ENCODE measurements at regions not wholly inside any gene's neighbourhood (a gene's known extent, or its start where the extent isn't known, plus 50 kb on each side); places are given as distances from the start of the nearest gene placed in this dataset.
"Not testable (repeated sequence)": the region's sequence is repeated elsewhere in the genome, so short reads cannot be mapped to it uniquely, and the experiment has no call there.

DNA sequence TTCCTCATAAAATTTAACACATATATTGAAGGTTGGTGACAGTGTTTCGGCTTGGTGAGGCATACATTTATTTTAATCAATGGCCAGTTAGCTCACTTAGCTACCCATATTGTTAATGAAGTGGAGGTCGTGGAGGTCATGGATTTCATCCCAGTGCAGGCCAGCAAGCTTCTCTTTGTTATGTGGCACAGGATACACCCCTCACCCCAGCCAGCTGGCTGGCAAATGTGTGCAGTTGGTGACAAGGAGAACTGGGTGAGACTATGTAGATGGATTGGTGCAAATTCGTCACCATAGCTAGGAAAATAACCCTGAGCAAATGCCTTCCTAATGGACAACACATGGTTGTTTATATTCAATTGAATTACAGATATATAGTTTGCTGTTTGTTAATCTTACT is 50.5 kb upstream of the FOXP2 start:
- DNase-seq (ENCODE audit: low read depth in 1 of 2, low spot score in 1 of 2), result no peak

DNA sequence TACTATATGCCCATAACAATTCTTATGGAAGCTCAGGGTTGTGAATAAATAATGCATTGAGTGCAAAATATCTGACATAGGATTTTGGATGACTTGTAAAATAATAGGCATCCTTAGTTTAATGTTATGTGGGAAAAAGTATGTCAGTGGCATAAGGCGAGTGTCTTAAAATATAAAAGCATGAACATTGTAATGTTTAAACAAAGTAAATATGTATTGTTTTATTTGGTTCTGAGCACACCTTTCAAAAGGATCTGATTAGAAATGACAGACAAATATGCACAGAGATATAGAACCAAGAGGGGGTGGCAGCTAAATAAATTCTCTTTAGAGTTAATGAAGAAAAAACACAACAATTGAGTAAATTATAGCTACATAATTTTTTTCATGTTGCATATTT is 51.3 kb upstream of the FOXP2 start:
- DNase-seq (ENCODE audit: low read depth in 1 of 2, low spot score in 1 of 2), result no peak

DNA sequence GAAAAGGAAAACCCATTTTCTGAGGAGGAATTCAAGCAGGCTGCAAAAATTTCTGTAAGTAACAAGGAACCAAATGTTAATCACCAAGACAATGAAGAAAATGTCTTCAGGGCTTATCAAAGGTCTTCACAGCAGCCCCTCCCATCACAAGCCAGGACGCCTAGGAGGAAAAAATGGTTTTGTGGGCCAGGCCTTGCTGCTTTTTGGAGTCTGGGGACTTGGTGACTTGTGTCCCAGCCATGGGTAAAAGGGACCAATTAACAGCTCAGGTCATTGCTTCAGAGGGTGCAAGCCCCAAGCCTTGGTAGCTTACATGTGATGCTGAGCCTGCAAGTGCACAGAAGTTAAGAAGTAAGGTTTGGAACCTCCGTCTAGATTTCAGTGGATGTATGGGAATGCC is 55.7 kb upstream of the FOXP2 start:
- DNase-seq (ENCODE audit: low read depth in 1 of 2, low spot score in 1 of 2), result no peak

DNA sequence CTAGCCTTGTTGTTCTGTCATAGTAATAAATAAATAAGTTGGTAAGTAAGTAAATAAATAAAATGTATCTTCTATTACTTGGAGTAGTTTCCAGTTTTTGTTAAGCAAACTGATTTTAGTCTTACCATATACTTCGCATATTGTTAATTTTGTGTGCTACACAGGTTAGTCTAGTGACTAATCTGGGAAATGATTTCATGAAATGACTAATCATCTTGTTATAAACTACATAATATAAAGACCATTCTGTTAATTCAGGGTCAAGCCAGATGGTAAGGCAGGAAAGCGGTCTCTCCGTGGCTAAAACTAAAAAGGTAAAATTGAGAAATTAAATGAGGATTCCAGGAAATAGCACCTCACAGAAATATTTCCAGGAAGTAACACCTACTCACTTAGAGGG is 58.5 kb upstream of the FOXP2 start:
- no peak for DNase-seq (ENCODE audit: low read depth in 1 of 2, low spot score in 1 of 2)

DNA sequence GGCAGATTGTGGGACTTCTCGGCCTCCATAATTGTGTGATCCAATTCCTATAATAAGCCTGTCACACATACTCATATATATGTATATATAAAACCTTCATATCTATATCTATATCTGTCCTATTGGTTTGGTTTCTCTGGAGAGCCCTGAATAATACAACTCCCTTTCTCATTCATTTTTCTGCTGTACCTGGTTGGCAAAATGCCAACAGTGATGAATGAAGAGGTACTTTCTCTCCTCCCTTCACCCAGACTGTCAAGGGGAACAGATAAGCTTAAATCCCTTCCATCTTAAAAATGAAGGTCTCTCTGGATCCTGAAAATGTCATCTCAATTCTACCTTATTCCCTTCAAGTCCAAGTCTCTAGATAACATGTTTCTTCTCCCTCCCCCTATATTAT is 60.3 kb upstream of the FOXP2 start:
- DNase-seq (ENCODE audit: low read depth in 1 of 2, low spot score in 1 of 2), result no peak

DNA sequence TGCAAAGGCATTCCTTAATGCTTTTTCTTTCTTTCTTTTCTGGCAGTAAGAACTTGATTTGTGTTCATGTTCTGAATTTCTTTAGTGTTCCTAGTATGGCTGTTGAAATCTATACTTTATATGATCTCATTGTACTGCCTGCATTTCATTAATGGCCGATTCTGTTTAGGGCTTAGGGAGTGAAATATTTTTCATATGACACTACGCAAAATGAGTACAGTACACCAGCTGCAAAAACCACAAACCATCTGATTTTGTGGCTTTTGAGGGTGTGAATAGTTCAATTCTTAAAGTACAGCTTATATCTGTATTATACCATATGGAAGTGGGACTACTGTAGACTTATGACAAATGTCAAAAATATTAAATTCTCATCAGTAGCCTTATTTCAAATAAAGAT is 69.1 kb upstream of the FOXP2 start:
- no peak for DNase-seq (ENCODE audit: low read depth in 1 of 2, low spot score in 1 of 2)

DNA sequence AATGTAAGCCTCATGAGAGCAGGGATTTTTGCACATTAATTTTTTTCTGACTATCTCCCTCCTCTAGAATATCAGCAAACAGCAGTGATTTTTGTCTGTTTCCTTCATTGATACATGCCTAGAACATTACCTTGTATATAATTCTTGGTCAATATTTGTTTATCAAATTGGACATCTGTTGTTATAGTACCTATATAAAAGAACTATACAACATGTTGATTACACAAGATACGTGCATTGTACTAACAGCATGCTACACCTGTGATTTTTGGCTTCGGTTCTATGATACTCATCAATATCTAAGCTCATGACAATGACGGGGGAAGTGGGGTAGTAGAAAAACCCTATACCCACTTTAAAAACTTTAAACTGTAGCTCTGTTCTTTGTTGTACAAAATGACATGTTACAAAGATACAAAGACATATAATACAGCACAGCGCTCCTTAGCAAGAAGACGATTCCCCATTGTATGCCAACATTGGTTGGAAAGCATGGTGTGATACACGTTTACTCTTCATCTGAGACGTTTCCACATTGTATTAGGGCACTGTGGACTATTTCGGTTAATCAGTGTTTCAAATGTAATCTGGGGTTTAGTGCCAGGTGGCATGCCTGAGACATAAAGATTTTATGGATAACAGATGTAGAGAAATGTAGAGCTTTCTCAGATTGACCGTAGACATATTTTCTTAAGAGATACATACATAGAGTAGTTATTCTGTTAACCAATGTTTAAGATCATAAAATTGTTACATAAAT is 70.5 kb upstream of the FOXP2 start:
- no peak for DNase-seq (ENCODE audit: low read depth in 1 of 2, low spot score in 1 of 2)

DNA sequence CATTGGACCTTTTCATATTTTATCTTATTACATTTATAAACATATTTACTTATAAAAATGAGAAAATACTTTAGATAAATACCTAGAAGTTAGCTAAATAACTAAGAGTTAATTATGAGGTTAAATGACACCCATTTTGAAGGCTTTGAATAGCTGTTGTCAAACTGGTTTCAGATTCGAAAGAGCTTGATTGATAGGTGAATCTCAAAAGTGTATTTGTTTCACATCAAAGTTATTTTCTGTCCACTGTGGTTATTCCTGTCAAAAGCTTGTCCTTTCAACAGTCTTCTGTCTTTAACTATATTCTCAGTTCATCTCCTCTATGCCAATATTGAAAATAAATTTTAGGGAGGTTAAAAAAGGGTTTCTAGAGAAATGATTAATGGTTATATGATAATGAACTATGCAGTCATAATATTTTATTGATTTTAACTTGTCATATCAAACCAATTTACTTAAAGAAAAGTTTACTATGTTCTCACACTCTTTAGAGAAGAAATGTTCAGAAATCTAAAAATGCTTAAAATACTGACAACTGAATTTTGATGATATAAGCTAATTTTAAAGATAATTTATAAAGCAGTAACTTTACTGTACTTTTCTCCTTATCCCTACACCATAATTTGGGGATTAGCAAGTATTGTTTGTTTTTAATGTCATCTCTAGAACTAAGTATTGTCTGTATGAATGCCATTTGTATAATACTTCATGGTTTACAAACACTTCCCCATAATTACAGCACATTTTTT is 72.0 kb upstream of the FOXP2 start:
- no peak for DNase-seq (ENCODE audit: low read depth in 1 of 2, low spot score in 1 of 2)

DNA sequence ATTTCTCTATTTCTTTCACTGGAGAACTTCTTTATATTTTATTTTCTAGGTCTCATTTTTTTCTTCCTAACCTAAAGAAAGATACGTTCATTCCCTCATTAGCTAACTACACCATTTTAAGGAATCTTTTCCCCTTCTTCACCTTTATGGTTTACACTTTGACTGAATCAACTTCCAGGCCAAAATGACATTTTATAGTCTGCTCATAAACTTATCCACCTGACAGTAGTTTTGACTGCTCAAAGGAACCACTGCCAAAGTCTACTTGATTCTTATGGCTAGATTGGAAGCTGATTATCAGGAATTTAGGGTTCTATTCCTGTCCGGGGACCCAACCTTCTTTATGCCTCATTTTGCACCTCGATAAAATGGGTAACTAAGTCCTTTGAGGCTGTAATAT is 73.0 kb upstream of the FOXP2 start:
- DNase-seq (ENCODE audit: low read depth in 1 of 2, low spot score in 1 of 2), result no peak

DNA sequence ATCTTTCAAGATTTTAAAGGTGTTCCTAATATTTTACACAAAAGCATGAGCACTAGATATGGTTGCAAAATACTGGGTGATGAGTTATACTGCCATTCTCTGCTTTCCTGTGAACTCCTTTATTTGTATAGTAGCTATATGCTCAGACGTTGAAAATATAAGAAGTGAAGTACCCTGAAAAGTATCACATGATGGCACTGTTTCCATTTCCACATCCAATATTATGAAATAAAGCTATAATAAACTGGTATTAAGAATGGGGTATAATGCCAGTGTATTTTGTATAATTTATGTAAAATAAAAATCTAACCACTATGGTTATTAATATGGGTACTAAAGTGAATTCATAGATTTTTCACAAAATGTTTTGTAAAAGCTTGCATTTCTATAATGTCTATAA is 79.6 kb upstream of the FOXP2 start:
- DNase-seq (ENCODE audit: low read depth in 1 of 2, low spot score in 1 of 2), result no peak

DNA sequence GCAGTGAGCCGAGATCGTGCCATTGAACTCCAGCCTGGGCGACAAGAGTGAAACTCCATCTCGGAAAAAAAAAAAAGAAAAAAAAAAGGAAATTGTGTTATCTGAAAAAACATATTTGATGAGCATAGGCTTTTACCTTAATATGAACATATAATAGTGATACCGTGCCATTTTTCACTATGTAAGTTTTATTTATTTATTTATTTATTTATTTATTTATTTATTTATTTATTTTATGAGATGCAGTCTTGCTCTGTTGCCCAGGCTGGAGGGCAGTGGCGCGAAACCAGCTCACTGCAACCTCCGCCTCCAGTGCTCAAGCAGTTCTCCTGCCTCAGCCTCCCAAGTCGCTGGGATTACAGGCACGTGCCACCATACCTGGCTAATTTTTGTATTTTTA is 85.2 kb upstream of the FOXP2 start:
- not testable (repeated sequence) for DNase-seq (ENCODE audit: low read depth in 1 of 2, low spot score in 1 of 2)

DNA sequence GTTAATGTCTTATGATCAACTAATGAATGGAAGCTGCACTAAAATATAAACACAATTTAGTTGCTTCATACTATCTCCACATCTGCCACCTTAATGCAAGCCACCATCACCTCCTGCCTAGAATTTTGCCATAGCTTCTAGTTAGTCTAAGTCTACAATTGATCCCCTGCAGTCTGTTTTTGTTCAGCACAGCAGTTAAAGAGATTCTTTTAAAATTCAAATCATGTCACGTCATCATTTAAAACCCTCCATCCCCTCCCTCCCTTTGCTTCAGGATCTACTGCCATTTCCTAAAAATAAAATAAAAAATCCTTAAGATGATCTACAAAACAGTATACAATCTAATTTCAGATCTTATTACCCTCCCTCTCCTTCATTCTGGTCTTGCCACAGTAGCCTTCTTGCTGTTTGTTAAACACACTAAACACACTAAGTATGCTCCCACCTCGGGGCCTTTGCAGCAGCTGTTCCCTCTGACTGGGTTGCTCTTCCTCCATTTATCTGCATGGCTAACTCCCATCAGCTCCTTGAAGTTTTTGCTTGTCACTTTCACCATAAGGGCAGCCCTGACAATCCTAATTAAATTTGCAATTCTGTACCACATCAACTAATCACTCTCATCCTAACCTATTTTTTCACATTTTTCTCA is 97.0 kb upstream of the FOXP2 start:
- no peak for DNase-seq (ENCODE audit: low read depth in 1 of 2, low spot score in 1 of 2)

DNA sequence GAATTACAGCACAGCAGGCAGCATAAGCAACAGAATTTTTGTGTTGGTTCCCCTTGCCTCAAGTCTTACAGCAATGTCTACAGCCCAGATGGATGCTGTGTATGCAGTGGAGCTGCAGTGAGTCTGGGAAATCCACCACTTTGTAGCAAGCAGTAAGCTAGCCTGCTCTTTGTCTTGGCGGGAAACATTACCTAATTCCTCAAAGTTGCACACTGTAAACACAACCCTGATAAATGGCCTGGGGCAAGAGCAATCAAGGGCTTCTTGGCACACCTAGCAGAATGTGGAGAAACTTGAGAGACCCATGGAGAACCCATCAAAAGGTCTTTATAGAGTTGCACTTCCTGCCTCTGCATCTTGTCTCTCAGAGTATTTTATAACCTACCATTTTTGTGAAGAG is 102.0 kb upstream of the FOXP2 start:
- DNase-seq (ENCODE audit: low read depth in 1 of 2, low spot score in 1 of 2), result no peak

DNA sequence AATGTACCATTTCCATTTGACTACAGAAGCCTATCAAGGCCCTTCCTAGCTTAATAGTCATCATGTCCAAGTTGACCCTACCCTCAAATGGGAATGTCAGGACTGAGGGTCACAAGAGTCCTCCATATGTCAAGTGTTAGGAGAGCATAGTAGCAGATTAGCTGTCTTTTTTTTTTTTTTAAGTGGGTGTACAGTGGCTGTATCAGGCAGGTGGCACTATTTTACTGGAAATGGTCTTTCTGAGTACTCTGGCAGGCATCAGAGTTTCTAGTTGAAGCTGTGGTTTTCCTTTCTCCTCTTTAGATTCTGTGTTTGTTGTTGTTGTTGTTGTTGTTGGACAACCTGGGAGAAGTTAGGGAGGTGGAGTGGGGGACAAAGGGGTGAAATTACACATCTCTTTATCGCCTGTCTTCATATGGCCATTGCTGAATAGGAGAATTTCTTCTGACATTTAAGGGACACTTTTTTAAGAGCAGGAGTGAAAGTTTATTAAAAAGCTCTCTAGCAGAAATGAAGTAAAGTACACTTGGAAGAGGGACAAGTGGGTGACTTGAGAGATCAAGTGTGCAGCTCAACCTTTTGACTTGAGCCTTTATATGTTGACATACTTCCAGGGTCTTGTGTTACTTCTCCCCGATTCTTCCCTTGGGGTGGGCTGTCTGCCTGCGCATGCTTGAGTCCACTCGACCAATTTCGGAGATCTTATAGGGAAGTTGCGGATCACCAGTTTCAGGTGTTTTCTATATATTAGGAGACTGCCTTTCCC is 104.1 kb upstream of the FOXP2 start:
- DNase-seq (ENCODE audit: low read depth in 1 of 2, low spot score in 1 of 2), result no peak

DNA sequence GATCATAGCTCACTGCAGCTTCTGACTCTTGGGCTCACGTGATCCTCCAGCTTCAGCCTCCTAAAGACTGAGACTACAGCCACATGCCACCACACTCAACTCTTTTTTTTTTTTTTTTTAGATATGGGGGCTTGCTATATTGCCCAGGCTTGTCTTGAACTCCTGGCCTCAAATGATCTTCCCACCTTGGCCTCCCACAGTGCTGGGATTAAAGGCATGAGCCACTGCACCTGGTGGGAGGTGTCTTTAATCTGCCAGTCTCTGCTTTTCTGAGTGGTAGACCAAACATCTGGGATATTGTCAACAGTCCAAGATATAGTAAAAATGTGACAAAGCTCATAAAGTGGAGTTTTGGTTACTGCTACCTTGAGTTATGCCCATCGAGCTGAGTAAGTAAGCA is 104.9 kb upstream of the FOXP2 start:
- no peak for DNase-seq (ENCODE audit: low read depth in 1 of 2, low spot score in 1 of 2)

DNA sequence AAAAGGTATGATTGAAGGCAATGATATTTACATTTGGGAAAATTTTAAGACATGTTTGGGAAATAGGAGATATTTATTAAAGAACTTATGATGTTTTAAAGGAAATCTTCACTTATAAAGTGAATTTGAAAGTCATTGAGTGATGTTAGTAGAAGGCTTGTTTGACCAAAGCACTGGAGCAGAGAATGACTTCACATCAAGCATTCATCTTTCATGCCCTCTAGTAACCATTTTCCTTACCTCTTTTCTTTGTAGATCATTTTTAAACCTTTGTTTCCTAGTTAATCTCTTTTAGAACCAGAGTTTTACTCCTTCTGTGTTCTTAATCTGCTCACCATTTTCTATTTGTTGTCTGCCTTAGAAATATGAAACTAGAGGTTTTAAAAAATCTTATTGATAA is 111.3 kb upstream of the FOXP2 start:
- no peak for DNase-seq (ENCODE audit: low read depth in 1 of 2, low spot score in 1 of 2)

DNA sequence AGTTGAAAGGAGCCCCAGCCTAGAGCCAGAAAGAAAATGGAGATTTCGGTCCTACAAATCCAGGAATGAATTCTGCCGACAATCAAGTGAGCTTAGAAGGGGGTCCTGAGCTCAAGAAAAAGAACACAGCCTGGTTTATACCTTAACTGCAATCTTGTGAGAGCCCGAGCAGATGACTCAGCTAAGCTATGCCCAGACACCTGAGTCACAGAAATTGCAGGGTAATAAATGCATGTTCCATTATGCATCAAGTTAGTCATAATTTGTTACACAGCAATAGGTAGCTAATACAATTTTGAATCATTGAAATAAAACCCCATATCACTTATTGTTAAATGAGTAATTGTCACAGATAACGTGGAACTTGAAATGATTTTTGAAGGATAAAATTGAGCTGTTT is 111.8 kb upstream of the FOXP2 start:
- no peak for DNase-seq (ENCODE audit: low read depth in 1 of 2, low spot score in 1 of 2)

DNA sequence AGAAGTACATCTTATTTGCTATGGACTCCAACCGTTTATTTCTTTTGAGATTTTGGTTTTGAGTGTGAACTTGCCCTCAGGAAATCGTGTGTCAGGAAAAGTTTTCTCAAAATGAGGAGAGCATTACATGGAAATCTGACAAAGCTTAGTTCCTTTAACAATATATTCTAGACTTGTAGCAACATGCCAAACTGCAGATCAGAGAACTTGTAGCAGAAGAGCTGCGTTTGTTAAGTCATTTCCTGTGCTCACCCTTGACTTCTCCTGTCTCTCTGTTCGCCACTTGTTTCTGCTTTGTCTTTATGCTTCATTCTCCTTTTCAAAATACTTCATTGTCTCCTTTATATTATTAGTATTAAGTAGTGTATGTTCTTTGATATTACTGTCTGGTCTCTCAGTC is 116.6 kb upstream of the FOXP2 start:
- no peak for DNase-seq (ENCODE audit: low read depth in 1 of 2, low spot score in 1 of 2)

DNA sequence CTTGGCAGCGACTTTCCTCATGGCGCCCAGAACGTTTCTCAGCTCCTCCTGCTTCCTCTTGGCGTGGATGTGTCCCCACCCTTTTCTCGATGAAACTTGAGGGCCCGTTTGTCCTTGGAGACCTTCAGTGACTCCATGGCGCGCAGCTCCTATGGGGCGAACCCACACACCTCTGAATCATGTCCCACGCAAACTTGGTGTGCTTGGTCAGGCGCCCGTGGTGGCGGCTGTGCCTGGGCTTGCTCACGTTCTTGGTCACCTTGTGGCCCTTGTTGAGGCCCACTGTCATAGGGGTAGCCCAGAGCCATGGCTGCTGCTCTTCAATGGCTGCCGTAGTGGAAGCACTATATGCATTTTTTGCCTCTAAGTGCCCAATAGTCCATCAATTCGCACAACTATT is 117.5 kb upstream of the FOXP2 start:
- DNase-seq (ENCODE audit: low read depth in 1 of 2, low spot score in 1 of 2), result no peak

DNA sequence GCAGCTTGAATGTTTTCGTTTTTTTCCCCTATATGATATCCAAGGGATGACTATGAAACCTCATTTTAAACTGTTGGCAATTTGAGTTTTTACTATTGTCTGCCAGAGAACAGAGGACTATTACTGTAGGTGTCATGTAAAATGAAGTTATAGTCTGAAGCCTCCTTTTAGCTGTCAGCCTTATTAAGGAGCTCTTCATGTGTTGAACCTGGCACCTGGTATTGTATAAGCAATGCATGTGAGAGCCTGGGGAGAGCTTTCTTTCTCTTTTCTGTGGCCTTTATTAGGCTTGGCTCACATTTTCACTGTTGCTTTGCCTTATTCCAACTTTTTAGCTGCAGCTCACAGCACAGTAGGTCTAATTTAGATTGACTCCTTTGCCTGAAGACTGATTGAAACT is 119.1 kb upstream of the FOXP2 start:
- DNase-seq (ENCODE audit: low read depth in 1 of 2, low spot score in 1 of 2), result no peak

DNA sequence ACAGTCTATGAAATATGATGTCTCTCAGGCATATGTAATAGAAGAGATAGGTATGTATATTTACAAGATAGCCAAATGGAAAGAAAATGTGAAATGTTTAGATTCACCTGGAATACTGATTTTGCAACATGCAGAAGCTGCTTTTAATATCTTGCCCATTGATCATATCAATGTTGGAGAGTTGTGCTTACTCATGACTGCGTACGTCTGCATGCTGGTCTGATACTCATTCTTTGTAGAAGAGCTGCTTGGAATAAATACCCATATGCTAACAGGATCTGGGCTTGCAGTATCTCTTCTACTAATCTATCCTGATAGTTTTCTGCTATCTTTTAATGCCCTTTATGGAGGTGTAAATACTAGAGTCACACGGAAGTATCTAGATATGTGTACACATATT is 120.6 kb upstream of the FOXP2 start:
- no peak for DNase-seq (ENCODE audit: low read depth in 1 of 2, low spot score in 1 of 2)
